ENCODE measurements at regions not wholly inside any gene's neighbourhood (a gene's known extent, or its start where the extent isn't known, plus 50 kb on each side); places are given as distances from the start of the nearest gene placed in this dataset.
A peak's percentile ranks its signal among the peaks of the same experiment; 100 is the strongest.

- Histone ChIP-seq H3K4me3 (no peak overlapping the region), H3K27ac (no peak overlapping the region)
These were observed 64.3 kb upstream of the VANGL1 start for GRCh38 chr1:115577513-115577912.

DNA sequence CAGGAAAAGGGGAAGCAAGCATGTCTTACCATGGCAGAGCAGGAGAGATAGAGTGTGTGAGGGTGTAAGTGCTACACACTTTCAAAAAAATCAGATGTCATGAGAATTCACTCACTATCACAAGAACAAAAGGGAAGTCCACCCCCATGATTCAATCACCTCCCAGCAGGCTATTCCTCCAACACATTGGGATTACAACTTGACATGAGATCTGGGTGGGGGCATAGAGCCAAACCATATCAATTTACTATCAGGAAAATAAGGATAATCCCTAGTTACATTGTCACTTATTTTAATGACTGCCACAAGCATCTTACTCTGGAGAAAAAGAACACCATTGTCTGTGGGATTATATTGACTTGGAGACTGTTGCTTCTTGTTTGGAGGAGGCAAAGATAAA lies 66.1 kb upstream of the VANGL1 start:
- no peak overlapping the region for H3K27ac ChIP-seq
- no peak overlapping the region for H3K4me3 ChIP-seq

DNA sequence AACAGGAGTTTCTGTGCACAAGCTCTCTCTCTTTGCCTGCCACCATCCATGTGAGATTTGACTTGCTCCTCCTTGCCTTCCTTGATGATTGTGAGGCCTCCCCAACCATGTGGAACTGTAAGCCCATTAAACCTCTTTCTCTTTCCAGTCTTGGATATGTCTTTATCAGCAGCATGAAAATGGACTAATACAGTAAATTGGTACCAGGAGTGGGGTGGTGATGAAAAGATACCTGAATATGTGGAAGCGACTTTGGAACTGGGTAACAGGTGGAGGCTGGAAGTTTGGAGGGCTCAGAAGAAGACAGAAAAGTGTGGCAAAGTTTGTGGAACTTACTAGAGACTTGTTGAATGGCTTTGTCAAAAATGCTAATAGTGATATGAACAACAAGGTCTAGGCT lies 69.1 kb upstream of the VANGL1 start:
- H3K4me3 ChIP-seq, result no peak overlapping the region
- no peak overlapping the region for H3K27ac ChIP-seq

DNA sequence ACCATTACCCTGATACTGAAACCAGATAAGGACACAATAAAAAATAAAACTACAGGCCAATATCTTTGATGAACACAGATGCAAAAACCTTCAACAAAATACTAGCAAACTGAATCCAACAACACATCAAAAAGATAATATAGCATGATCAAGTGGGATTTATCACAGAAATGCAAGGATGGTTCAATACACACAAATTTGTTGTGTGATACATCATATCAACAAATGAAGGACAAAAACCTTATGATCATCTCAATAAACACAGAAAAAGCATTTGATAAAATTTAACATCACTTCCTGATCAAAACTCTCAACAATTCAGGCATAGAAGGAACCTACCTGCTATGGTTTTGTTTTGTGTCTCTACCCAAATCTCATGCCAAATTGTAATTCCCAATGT lies 74.3 kb upstream of the VANGL1 start:
- Histone ChIP-seq H3K4me3 (no peak overlapping the region), H3K27ac (no peak overlapping the region)

DNA sequence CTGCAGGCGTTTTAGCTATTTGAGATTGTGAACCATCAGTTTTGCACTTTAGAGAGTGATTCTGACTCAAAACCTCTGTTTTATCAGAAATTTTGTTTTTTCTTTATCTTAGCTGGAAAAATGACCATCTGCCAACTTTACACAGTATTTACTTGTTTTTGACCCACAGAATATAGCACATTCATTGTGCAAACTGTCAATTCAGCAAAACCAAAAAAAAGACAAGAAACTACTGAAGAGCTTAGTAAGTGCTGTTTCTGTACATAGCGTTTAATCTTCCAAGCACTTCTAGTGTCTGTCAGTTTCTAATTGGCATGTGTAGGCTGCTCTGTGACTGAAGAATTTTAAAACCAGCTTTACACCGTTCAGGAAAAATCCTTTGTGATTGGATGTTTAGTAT lies 76.0 kb upstream of the VANGL1 start:
- Histone ChIP-seq H3K4me3 (no peak overlapping the region), H3K27ac (no peak overlapping the region)

- no peak overlapping the region for H3K4me3 ChIP-seq
These were observed 76.4 kb upstream of the VANGL1 start for GRCh38 chr1:115565353-115565752.

GRCh38 chr1:115564201-115564600 lies 77.6 kb upstream of the VANGL1 start:
- H3K27ac ChIP-seq, result no peak overlapping the region
- peak overlapping the region in 1 of 7 experiments; percentile 1 for H3K4me3 ChIP-seq

More at GRCh38 chr1:115565353-115565752, 76.4 kb upstream of the VANGL1 start:
- H3K27ac ChIP-seq, result no peak overlapping the region

DNA sequence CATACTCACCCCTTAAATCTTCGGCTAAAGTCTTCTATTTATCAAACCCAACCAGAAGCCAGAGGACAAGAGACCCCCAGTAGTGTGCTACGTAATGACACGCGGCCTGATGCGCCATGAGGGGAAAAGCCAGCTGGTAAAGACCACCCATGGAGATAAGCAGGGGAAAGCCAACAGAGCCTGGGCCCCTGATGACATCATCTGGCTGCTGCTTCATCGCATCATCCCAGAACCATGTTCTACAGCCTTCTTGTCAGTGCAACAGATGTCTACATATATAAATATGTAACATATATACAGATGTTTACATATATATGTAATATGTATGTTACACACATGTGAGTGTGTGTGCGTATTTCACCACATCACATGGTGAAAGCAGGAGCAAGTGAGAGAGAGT lies 81.7 kb upstream of the VANGL1 start:
- H3K27ac ChIP-seq, result no peak overlapping the region

DNA sequence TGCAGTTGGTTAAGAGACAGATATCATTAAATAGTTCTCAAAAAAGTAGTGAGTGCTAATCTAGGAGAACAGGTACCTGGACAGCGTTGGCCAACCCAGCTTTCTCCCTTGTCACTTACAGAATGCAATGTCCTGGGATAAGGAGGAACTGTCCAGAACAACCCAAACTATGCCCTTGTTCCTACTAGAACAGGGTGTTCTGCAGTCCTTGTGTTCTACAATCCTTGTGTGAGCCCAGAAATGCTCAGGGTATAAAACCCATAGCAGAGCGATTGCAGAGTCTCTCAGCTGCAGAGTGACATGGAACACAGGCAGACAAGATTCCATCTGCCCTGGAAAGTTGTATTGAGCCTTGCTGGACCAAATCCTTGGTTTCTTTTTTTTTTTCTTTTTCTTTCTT lies 83.5 kb upstream of the VANGL1 start:
- H3K27ac ChIP-seq, result no peak overlapping the region
- no peak overlapping the region for H3K4me3 ChIP-seq

More for the DNA sequence above, 81.7 kb upstream of the VANGL1 start:
- H3K4me3 ChIP-seq, result no peak overlapping the region

DNA sequence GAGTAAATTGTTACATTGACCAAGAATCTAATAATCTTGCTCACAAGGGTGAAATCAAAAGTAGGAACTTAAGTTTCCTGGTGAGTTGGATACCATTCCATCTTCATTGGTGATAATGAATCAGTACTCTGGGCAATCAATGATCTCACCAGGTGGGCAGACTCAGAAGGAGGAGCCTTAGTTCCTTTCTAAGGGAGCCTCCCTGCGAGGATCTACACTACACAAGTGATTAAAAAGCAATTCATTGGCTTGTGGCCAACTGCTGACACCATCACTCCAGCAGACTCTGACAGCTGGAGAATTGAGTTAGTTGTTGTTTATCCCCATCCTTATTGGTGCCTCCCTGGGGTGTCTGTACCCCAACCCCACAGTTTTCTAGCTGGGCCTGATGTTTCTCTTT lies 84.1 kb upstream of the VANGL1 start:
- Histone ChIP-seq H3K27ac (no peak overlapping the region), H3K4me3 (no peak overlapping the region)

DNA sequence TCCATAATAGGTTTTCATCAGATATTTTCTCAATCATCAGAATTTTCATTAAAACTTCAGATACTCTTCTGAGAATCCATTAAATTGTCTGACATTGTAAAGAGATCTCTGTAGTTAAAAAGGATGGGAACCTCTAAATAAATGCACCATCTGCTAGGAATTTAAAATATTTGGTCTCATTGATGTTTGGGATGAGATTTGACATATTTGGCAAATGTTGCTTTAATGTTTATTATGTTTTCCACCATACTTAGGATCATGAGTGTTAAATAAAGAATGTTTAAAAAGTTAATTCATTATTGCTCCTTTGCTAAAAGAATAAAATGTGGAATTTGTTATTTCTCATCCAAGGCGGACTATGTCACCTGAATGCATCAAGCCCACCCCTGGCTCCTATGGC lies 85.5 kb upstream of the VANGL1 start:
- Histone ChIP-seq H3K27ac (no peak overlapping the region), H3K4me3 (no peak overlapping the region)

- H3K27ac ChIP-seq, result no peak overlapping the region
- H3K4me3 ChIP-seq, result no peak overlapping the region
These were observed 86.3 kb upstream of the VANGL1 start for GRCh38 chr1:115555446-115555845.

DNA sequence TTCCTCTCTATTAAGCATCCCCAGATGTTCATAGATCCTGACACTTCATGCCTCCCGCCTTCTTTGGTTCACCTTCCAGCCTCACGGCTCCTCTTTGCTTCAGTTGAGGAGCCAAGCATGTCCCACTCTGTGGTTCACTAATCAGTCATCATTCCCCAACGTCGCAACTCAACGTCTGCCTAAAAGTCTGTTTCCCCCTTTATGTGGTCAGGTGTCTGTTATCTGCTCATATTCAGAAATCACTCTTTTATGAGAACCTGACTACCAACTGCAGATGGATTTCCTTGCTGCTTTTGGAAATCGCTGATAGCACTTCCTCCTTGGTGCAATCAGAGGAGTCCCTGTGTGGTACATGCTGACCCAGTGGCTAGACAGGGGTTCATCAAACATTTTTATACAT lies 94.1 kb upstream of the VANGL1 start:
- Histone ChIP-seq H3K27ac (no peak overlapping the region), H3K4me3 (no peak overlapping the region)

DNA sequence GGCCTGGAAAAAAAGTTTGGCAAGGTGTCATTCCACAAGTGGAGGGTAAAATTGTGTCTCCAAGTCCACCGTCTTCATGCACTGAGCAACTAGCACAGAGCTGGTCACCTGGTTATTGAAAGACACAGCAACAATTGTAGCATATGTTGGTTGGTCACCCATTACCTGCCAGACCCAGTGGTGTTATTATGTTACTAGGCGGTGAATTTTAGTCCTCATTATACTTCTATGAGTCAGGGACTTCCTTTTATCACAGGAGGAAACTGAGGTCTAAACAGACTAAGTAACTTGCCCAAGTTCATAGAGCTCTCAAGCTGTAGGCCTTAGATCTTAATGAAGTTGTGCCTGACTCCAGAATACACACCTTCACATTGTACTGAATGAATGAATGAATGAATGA lies 94.9 kb upstream of the VANGL1 start:
- Histone ChIP-seq H3K27ac (no peak overlapping the region), H3K4me3 (no peak overlapping the region)

DNA sequence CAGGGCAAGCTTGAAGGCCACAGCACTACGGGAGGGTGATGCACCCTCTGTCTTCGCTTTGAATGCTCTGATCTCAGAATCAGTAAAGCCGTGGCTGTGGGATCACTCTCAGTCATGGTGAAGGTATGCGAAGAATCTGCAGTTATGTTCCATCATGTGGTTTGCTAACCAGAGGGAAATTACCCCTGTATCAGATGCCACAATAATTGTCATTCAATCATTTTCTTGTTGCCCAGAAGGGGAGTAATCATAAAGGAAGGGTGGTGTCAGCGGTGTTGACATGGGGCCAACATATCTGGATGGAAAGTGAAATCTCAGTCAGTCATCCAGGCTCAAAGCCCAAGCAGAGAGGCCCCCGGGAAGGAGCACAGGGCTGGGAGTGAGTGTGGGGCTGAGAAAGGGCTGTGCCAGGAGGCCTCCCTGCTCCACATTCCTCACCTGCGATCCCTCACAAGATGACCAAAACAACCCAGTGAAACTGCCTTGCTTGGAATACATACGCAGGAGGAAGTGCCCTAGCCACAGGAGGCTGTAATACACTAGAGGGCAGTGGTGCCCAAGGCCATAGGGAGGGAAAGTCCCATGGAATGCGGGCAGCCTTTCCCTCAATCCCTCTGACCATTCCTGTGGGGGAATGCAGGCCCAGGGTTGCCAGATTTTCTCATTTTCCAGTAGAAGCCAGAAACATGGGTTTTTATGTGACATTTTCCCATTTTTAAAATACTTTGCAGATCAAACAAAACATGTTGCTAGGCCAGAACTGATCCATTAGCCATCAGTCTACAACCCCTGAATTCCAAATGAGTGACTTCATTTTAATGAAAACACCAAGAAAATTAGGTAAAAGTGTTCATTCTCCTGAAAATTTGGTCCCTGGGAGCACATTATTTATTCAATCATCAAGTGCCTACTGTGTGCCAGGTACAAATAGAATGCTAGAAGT lies 95.7 kb upstream of the VANGL1 start:
- no peak overlapping the region for H3K4me3 ChIP-seq
- H3K27ac ChIP-seq, result peak overlapping the region in 8 of 21 experiments; percentile 17 to 69 (median 36)

DNA sequence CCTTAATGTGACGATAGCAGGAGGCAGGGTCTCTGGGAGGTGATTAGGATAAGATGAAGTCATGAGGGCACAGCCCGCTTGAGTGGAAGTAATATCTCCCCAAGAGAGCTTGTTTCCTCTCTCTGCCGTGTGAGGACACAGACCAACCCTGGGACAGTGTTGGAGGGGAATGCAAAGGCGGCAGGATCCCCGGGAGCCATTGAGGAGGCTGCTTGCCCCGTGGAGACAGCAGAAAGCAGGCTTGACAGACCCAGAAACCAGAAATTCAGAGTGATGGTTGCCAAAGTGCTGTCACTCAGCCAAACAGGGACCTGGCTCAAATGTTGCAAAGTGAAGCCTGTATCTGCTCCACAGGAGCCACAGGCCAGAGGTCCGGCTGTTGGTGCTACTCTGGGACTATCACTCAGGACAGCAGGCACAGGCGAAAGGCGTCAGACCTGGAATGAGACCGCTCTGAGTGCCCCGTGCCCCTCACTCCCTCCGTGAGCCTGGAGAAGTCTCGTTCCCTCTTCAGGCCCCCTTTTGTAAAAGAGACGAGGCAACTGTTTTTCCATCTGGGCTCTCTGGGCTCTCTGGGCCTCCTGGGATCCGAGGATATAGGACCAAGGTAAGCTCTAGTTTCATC lies 96.6 kb upstream of the VANGL1 start:
- peak overlapping the region in 5 of 21 experiments; percentile 2 to 69 (median 52) for H3K27ac ChIP-seq
- no peak overlapping the region for H3K4me3 ChIP-seq

- Histone ChIP-seq H3K27ac (no peak overlapping the region), H3K4me3 (no peak overlapping the region)
These were observed 97.6 kb upstream of the VANGL1 start for GRCh38 chr1:115544131-115544530.

- no peak overlapping the region for H3K27ac ChIP-seq
These were observed 98.5 kb upstream of the VANGL1 start for GRCh38 chr1:115543247-115543646.

DNA sequence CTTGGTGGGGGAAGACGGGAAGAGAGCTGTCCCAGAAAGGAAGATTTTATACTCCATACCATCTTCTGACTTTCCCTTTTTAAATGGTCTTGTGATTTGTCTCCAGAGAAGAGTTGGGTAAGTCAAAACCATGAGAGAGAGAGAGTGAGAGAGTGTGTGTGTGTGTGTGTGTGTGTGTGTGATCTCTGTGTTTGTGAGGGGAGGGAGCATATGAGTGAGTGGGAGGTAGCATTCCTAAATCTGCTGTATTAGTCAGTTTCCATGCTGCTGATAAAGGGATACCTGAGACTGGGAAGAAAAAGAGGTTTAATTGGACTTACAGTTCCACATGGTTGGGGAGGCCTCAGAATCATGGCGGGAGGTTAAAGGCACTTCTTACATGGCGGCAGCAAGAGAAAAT lies 102.0 kb upstream of the VANGL1 start:
- no peak overlapping the region for H3K4me3 ChIP-seq
- H3K27ac ChIP-seq, result no peak overlapping the region

More at GRCh38 chr1:115543247-115543646, 98.5 kb upstream of the VANGL1 start:
- H3K4me3 ChIP-seq, result no peak overlapping the region

- no peak overlapping the region for H3K4me3 ChIP-seq
- no peak overlapping the region for H3K27ac ChIP-seq
These were observed 102.7 kb upstream of the VANGL1 start for GRCh38 chr1:115539061-115539460.

GRCh38 chr1:115538579-115538978 lies 103.2 kb upstream of the VANGL1 start:
- no peak overlapping the region for H3K4me3 ChIP-seq
- H3K27ac ChIP-seq, result no peak overlapping the region
